NCI-H2081 treated with DMSO at 0.1 percent for 48 hours (cell line): ENCODE measurements at regions not wholly inside any gene's neighbourhood (a gene's known extent, or its start where the extent isn't known, plus 50 kb on each side); places are given as distances from the start of the nearest gene placed in this dataset.
"Not testable (repeated sequence)": the region's sequence is repeated elsewhere in the genome, so short reads cannot be mapped to it uniquely, and the experiment has no call there.

Source experiments
- DNase-seq: peaks from one replicate; lab custom pipeline; 2025; lab: John Stamatoyannopoulos, UW

DNA sequence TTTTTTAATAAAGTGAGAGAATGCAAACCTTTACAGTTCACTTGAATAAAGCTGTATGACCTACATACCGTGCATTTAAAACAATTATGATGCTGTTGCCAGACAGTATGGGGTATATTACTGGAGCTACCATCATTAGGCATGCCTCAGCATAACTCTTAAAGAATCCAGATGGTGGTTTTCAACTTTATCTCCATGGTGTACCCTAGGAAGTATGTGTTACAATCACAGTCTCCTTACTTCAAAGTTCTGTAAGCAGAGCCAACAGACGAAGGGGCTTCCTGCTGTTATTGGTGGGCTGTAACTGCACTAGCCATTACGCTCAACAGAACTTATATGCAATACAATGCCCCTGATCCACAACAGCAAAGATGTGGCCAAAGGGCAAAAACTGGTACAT is 803.3 kb downstream of the DTWD2 start:
- DNase-seq, result no peak

- no peak for DNase-seq
Measured at GRCh38 chr5:118176146-118176545, 812.2 kb downstream of the DTWD2 start.

DNA sequence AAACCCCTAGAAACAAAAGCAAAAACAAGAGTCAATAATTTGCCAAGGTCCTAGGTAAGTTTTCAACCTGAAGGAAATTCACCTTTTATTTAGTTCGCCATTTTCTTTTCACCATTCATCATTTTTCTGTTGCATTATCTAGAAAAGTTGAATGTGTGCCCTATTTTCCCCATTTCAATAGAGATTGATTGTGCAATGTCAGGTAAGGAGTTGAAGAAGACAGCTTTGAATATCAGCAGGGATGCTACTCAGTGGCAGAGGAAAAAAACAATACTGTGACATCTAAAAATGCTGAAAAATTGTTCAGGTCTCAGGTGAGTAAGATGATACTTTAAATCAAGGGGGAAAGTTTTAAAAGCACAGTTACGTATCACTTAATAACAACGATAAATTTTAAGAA is 813.7 kb downstream of the DTWD2 start:
- no peak for DNase-seq

DNA sequence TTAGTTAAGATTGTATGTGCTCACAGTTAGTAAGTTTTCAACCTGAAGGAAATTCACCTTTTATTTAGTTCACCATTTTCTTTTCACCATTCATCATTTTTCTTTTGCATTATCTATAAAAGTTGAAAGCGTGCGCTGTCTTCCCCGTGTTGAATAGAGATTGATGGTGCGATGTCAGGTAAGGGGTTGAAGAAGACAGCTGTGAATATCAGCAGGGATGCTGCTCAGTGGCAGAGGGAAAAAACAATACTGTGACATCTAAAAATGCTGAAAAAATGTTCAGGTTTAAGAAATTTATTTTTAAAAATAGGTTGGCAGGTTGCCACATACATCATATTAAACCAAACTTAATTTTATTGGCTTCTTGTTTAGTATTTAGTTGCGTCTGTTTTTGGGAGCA is 815.0 kb downstream of the DTWD2 start:
- no peak for DNase-seq

- DNase-seq, result no peak
Measured at GRCh38 chr5:118165619-118166018, 822.7 kb downstream of the DTWD2 start.

DNA sequence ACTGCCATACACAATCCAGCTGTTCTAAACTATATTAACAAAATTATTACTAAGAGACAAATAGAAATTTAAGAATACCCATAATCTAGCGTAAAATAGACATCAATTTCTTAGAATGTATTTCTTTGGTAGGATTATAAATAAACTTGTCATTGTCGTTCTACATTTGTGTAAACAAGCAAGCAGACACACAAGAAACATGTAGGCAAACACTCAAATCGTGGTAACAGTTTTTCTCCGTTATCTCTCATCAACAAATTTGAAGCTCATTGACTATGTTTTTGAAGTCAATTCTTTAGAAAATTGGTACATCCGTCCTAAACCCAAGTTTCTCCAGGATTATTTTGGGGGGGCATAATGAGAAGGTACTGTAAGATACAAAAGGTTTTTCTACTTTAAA is 832.2 kb downstream of the DTWD2 start:
- DNase-seq, result no peak

DNA sequence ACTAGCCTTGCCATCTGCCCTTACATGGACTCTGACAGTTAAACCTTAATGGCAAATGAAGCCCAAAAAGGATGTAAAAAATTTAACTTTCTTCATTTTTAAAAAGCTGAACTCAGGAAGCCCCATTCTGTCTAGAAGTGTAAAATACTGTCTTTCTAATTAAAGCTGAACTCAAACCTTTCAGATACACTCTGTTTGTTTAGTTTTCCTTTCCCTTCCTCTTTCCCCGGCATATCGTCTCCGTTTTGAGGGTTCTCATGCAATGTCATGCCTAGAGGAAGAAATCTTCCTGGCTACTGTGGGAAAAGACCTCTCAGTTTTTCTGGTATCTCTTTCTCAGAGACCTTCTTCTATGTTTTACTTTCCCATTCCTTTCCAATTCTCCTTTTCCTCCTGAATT is 841.5 kb downstream of the DTWD2 start:
- no peak for DNase-seq

GRCh38 chr5:118144540-118144939 is 843.8 kb downstream of the DTWD2 start:
- DNase-seq, result no peak

DNA sequence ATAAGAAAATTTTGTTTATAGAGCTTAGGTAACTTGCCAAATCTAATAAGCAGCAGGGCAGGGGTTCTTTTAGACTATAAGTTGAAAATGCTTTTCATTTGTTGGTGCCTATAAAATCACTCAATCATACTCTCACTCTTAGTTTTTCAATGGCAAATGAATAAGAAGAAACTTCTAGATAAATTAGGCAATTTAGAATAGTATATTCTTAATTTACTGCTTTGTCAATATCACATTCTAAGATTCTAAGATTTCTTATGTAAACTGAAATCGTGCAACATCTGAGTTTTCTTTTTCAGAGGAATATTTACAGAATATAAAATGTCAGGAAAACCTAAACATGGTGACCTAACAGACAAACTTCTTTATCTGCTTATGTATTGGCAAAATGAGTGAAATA is 849.0 kb downstream of the DTWD2 start:
- no peak for DNase-seq

GRCh38 chr5:118126159-118126558 is 862.2 kb downstream of the DTWD2 start:
- DNase-seq, result no peak

DNA sequence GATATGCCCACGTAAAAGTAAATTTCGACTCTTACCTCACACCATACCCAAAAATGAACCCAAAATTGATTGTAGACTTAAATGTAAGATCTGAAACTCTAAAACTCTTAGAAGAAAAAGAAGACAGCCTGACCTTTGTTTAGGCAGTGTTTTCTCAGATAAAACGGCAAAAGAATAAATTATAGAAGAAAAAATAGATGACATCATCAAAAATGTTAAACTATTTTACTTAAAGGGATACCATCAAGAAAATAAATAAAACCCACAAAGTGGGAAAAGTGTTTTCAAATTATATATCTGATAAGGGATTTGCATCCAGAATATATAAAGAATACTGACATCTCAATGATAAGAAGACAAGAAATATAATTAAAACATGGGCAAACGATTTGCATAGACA is 862.7 kb downstream of the DTWD2 start:
- no peak for DNase-seq

DNA sequence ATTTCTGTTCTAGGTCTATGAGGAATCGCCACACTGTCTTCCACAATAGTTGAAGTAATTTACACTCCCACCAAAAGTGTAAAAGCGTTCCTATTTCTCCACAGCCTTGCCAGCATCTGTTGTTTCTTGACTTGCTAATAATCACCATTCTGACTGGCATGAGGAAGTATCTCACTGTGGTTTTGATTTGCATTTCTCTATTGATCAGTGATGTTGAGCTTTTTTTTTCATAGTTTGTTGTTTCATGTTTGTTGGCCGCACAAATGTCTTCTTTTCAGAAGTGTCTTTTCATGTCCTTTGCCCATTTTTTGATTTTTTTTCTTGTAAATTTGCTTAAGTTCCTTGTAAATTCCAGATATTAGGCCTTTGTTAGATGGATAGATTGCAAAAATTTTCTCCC is 867.1 kb downstream of the DTWD2 start:
- DNase-seq, result no peak

DNA sequence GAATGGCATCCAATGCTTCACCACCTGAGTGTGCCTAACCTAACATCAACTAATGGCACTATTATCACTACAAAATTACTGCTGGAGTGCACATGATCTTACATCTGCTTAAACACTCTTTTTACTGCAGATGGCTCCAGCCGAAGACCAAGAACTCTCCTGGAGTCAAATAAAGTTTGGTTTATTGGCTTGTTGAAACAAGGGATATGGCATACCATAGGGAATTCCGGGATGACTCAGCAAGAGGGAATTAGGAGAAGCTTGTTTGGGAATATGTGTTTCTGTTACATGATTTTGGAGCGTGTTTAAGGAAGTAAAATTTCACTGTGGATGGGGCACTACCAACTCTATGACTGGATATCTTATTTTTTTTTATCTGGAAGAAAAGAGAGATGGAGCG is 872.6 kb downstream of the DTWD2 start:
- DNase-seq, result no peak

GRCh38 chr5:118111956-118112355 is 876.4 kb downstream of the DTWD2 start:
- no peak for DNase-seq

DNA sequence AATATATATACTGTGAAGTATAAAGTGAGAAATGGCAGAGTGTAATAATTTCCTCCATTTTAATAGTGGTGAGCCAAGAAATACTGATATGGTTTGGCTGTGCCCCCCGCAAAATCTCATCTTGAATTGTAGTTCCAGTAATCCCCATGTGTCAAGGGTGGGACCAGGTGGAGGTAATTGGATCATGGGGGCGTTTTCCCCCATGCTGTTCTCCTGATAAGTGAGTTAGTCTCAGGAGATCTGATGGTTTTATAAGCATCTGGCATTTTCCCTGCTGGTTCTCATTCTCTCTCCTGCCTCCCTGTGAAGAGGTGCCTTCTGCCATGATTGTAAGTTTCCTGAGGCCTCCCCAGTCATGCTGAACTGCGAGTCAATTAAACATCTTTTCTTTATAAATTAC is 881.1 kb downstream of the DTWD2 start:
- DNase-seq, result not testable (repeated sequence)

DNA sequence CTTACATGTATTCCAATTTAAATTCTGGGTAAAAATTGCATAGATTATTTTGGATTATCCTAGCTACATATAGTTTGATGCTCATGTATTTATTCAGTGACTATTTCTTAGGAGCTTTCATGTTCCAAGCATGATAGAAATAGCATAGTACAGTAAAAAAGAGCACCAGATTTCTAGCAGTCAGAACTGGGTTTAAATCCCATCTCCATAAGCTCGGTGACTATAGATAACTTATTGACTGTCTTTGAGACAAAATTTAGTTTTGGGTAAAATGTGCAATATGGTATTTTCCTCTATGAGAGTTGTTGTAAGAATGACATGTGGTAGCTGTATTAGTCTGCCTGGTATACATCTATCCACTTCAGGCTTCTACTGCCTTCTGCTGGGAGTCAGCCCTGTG is 889.6 kb downstream of the DTWD2 start:
- DNase-seq, result no peak

GRCh38 chr5:118095115-118095514 is 893.2 kb downstream of the DTWD2 start:
- DNase-seq, result no peak

DNA sequence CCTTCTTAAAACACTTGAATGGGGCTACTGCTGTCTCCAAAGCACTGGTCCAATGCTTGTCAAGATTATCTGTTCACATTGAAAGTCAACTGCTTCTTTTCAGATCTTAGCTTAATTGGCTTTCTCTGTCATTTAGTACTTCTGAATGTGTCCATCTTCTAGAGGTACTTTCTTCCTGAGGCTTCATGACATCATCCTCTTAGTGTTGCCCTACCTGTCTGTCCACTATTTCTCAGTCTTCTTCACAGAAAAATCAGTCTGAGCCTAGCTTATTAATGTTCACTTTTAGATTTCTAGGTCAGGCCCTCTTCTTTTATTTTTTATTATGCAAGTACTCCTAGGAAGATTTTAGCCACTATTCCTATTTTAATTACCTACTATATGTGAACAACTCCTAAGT is 899.9 kb downstream of the DTWD2 start:
- DNase-seq, result no peak

- DNase-seq, result no peak
Measured at GRCh38 chr5:118076490-118076889, 911.9 kb downstream of the DTWD2 start.

DNA sequence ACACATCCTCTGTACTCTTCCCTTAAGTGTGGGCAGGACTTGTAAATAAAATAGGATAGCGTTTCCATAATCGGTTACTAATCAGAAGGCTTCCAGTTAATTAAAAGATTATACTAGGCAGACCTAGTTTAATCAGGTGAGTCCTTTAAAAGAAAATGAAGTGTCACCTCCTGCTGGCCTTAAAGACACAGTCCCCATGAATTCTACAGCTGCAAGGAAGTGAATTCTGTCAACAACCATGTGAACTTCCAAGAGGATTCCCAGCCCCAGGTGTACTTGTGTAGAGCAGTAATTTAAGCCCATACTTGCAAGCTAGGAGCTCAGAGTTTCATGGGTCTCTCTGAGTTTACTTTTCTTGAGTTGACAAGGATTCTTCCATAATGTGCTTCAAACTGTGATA is 918.3 kb downstream of the DTWD2 start:
- DNase-seq, result no peak

DNA sequence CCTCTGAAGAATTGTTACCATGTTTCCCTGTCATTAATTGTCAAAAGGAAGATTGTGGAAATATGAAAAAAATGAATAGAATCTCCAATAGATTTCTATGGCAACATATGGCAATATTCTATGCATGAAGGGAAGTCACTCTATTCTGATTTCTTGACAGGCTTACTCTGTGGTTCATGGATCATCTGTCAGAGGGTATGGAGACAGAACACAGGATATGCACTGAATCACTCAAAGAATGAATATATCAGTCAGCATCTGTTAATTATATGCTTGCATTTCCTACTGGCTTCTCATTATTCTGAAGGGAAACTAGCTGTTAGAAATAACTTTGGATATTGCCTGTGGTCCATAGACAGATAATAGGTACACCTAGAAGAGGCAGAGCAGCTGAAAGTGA is 918.9 kb downstream of the DTWD2 start:
- no peak for DNase-seq

DNA sequence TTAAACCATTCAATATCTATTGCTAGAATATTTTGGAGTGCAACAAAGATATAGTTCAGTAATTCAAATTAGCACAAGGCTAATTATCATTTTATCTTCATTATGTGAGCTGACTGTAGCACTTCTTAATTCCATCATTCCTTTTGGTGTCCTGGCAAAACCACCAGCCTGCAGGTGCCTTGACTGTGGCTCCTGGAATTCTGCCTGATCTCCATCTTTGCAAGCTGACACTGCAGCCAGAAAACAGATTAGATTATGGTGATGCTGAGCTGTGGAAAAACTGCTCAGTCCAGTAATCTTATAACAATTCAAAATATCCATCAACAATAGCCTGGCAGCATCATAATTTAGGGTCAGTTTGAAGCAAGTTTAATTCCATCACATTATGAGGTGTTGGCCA is 919.5 kb downstream of the DTWD2 start:
- no peak for DNase-seq

DNA sequence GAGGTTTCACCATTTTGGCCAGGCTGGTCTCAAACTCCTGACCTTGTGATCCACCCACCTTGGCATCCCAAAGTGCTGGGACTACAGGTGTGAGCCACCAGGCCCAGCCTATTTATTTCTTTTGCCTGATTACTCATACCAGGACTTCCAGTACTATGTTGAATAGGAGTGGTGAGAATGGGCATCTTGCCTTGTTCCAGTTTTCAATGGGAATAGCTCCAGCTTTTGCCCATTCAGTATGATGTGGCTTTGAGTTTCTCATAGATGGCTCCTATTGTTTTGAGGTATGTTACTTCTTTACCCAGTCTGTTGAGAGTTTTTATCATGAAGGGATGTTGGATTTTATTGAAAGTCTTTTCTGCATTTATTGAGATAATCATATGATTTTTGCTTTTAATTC is 924.5 kb downstream of the DTWD2 start:
- not testable (repeated sequence) for DNase-seq

- no peak for DNase-seq
Measured at GRCh38 chr5:118060833-118061232, 927.5 kb downstream of the DTWD2 start.

DNA sequence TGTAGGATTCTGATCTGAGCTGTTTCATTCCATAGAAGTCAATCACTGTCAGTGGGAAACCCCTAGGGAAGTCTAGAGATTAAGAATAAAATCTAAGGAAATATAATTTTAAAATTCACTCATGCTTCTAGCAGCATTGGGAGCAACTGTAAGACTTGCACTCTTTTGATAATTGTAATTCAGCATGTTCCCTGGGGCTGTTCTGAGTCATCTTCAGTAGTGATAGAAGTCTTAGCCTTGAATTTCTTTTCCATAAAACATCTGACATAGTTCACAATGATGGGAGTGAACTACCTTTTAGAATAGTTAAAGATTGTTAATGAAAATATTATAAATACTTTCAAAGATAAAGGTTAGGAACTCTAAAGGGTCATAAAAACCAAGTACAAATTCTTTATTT is 935.8 kb downstream of the DTWD2 start:
- DNase-seq, result no peak
